Muscle of arm (tissue), 1 donor: ENCODE measurements at regions not wholly inside any gene's neighbourhood (a gene's known extent, or its start where the extent isn't known, plus 50 kb on each side); places are given as distances from the start of the nearest gene placed in this dataset.
"Not testable (repeated sequence)": the region's sequence is repeated elsewhere in the genome, so short reads cannot be mapped to it uniquely, and the experiment has no call there.

Experiments used
- DNase-seq: peaks from one replicate; pipeline ENCODE4 v3.0.0-alpha.2; 2013

DNA sequence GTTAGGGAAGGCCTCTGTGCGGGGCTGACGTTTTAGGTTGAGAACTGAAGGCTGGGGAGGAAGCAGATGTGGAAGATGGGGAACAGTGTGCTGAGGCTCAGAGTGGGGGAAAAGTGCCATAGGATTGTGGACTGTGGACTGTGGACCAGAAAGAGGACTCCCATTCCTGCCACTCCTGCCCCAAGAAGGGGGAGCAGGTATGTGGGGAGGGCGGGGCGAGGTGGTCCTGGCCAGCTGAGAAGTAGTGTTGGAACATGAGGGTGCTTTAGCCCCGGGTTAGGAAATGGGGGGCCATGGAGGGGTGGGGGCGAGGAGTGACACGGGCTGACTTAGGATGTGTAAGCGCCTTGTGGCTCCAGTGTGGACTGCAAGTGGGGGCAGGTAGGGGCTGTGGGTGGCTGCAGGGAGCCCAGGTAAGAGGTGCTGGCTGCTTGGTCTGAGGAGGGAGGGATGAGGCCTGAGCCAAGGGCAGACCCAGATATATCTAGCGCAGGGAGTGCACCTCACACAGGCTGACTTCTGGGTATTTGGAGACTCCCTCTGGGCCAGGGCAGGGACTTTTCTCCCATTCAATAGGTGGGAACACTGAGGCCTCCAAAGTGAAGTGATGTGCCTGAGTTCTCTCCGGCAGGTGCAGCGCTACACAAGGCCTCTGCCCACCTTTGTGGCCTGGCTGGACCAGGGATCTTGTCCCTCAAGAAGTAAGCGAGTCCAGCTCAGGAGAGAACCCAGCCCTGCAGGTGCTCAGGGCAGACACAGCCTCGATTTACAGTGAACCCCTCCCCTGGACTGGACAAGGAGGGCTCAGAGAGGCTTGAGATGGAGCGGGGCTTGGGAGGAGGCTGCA is 76.6 kb upstream of the TOX2 start:
- no peak for DNase-seq

DNA sequence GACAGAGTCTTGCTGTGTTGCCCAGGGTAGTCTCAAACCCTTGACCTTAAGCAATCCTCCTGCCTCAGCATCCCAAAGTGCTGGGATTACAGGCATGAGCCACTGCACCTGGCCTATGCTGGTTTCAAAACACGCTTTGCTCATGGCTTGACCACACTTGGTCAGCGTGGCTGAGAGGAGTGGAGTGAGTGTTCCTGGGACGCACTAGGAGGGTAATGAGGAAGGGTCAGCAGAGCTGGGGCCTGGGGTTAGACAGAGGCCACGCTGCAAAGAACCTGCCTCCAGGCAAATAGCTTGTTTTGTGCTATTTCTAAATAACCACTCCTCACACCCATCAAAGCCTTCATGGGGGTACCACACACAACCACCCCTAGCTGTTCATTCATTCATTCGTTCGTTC is 77.9 kb upstream of the TOX2 start:
- no peak for DNase-seq

DNA sequence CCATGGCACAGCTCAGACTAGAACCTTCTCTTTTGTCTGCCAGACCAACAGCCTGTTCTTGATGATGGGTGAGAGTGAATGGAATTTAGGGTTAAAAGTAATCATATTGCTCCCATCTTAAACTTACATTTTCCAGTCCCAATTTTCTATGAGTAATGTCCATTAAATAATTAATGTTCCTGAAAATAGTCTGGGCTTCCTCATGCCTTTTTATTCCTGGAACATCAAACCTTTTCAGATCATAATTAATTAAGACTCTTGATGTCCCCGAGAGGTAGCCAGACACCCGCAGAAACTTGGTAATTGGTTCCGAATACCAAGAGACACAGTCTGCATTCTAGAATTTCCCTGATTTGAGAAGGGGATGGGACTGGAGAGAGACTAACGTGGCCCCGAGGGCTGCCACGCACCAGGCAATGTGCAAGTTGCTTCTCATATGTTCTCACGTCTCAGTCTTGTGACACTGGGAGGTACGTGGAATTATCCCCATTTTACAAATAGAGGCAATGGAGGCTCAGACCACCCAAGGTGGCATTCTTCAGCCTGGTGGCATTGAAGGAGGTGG is 78.6 kb upstream of the TOX2 start:
- DNase-seq: no peak

DNA sequence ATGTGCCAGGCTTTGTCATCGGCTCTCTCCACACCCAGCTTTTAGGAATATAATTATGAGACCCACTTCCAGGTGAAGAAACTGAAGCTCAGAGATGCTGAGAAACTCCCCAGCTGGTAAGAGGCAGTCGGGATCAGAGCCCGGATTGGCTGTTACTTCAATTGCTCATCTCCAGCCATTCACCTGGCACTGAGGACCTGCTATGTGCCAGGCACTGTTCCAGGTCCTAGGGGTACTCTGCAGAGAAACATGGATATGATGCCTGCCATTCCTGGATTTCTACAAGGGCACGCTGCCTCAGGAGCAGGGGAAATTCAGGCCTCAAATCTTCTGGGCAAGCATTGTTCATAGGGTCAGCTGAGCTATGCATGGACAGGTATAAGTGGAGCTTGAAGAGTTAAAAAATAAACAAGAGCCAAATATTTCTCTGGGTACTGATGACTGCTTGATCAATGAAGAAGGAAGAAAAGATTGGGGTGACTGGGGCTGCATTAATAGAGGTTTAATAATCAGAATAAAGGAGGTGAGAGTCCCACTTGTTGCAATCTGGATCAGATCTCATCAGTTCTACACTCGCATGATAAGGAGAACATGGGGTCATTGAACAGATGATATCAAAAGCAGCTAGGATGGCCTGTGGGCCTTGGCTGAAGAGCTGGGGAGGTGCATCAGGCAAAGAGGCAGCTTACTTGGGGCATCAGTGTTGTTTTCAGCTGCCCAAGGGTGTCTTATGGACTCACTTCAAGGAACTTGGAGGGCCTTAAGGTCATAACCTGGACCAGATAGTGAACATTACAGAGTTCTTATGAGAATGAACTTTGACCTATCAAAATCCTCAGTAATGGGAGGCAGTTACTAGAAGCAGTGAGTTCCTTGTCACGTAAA is 80.9 kb upstream of the TOX2 start:
- no peak for DNase-seq

DNA sequence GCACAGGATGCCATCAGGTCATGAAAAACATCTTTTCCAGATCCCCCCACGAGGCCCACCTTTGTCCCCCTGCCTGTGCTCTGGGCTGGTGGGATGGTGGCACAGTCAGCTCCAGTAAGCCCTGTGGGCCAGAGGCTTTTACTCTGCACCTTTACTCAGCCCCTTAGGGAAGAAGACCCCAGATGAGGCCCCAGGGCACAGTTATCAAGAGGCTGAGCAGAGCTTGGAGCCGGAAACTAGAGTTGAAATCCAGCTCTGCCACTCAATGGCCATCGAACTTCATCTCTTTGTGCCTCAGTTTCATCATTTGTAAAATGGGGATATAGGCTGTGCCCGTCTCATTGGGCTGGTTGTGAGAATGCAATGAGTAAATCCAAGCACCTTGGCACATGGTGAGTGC is 81.7 kb upstream of the TOX2 start:
- no peak for DNase-seq

DNA sequence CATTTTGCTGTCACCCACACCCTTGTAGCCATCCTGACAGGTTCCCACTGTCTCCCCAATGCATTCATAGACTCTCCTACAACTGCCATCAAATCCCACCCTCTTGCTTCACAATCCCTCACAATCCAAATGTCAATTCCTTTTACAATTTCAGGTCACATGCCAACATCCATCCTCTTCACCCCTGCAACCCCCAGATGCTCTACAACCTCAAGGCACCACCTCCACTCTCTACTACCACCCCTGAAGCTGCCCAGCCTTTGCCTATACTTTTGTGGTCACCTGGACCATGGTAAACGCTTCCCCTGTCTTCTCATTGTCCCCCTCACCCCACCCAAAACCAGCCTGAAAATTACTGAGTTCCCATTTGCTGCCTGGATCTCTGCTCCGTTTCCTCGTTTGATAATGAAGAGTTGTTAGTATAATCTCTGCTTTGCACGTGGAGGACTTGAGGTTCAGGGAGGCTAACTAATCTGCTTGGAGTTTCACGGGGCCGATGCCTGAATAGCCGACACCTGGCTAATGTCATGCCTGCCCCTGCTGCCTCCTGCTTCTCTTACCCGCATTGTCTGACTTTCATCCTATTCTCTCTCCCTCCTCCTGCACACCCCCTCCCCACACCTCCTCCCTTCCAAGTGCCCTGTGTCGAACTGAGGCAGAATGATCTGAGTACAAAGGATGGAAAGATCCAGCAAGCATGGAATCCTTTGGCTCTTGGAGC is 82.4 kb upstream of the TOX2 start:
- no peak for DNase-seq

DNA sequence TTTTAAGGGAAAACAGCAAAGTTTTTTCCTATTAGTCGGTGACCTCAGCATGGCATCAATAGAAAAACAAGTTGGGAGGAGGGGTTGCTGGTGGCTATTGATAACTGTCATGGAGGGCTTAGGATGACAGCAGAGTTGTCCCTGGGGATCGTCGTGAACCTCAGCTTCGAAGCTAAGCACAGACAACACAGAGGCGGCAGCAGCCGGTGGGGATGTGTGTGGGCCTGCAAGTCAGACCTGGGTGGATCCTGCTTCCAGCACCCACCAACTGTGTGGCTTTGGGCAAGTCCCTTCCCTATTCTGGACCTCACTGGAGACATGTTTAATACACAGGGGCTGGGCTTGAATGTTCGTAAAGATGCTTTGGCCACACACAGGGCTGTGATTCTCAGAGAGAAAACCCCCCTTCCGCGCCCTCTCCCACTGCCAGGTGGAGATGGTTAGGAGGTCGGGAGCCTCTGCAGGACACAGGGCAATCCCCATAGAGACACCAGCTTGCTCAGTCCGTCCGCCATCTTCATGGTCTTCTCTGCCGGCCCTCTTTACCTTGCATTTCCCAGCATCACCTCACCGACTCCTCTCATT is 83.1 kb upstream of the TOX2 start:
- DNase-seq: no peak

DNA sequence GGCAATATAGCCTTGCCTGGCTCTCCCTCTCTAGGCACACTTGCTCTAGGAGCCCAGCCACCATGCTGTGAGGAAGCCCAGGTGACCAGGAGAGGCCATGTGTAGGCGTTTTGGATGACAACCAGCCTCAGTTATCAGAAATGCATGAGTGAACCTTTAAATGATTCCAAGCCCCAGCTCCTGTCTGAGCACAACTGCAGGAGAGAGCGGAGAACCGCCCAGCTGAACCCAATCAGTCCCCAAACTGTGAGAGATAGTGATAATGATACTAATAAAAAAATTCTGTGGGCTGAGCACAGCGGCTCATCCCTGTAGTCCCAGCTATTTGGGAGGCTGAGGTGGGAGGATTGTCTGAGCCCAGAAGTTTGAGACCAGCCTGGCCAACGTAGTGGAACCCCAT is 83.8 kb upstream of the TOX2 start:
- no peak for DNase-seq

DNA sequence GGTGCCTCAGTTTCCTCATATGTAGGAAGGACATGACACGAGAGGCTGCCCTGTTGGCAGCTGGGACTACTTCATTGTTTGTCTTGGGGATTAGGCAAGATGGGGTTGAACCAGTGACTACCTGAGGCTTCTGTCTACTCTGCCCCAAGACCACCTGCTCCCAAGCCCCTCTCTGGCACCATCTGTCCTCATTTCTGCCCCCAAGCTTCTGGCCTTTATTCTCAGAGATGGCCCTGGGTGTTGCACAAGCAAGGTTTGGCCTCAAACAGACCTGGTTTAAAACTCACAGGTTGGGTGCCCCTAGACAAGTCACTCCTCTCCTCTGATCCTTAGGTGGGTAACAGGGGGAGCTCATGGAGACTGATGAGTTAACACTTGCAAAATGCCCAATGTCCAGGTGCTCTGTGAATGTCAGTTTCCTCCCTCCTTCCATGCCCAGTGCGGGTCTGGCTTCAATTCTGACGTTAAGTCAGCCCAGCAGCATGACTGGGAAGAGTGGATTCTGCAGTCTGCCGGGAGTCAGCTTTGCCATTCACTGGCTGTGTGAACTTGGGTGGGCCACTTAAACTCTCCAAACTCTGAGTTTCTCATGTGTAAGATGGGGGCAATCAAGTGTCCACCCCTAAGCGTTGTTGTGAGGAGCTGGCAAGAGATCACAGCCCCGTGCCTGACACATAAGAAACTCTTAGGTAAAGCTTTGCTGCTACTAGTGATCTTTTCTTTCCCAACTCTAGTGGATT is 84.5 kb upstream of the TOX2 start:
- no peak for DNase-seq

DNA sequence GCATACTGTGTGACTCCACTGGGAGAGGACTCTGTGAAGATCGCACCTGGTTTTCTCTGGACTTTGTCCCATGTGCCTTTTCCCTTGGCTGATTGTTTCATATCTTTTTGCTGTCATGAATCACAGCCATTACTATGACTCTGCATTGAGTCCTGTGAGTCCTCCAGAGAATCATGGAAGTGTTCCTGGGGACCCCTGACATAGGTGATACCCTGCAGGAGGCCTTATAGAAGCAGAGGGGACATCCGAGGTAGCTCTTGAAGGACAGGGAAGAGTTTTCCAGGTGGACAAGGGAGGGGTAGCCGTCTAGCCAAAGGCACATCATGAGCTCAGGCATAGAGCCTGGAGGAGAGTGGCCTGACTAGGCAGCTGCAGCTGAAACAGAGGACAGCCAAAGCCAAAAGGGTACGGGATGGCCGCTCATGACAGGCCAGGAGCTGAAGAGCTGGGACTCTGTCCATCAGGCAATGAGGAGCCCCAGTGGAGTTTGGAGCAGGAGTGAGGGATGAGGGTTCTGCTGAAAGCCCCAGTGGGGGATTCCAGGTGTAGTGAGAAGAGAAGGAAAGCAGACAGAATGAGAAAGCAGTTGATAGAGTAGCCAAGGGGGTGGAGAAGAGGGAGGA is 86.6 kb upstream of the TOX2 start:
- DNase-seq: no peak

DNA sequence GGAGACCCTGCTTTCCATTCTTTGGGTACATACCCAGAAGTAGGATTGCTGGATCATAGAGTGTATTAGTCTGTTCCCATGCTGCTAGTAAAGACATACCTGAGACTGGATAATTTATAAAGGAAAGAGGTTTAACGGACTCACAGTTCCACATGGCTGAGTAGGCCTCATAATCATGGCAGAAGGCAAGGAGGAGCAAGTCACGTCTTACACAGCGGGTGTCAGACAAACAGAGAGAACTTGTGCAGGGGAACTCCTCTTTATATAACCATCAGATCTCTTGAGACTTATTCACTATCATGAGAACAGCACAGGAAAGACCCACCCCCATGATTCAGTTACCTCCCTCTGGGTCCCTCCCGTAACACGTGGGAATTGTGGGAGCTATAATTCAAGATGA is 87.7 kb upstream of the TOX2 start:
- not testable (repeated sequence) for DNase-seq

DNA sequence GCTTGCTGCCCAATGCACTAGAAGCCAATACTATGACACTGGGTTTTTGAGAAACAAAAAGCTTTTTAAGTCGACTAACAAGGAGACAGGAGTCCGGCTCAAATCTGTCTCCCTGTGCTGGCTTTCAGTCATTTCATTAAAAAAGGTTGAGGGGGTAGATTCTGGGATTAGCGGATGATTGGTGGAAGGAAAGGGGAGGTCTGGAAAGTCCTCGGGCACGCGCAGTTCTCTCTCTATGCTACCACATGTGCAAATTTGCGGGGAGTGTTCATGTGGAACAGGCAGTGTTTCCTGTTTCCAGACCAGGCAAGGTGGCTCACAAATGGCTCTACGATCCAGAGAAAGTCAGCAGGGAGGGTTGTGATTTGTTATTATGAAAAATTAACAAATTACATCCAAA is 89.1 kb upstream of the TOX2 start:
- no peak for DNase-seq

DNA sequence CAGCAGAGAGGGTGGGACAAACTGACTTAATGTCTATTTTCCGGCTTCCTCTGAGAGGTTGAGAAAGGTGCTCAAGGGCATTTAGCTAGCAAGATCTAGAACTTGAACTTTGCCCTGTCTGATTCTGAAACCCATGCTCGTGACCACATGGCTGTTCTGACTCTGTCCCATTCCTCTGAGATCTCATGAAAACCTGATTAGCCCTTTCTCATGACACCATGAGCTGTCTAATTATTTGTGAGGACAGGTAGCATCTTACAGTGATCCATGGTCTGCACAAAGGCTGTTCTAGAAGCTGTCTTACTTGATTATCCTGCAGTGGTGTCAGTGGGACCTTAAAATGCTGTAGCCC is 89.6 kb upstream of the TOX2 start:
- no peak for DNase-seq

DNA sequence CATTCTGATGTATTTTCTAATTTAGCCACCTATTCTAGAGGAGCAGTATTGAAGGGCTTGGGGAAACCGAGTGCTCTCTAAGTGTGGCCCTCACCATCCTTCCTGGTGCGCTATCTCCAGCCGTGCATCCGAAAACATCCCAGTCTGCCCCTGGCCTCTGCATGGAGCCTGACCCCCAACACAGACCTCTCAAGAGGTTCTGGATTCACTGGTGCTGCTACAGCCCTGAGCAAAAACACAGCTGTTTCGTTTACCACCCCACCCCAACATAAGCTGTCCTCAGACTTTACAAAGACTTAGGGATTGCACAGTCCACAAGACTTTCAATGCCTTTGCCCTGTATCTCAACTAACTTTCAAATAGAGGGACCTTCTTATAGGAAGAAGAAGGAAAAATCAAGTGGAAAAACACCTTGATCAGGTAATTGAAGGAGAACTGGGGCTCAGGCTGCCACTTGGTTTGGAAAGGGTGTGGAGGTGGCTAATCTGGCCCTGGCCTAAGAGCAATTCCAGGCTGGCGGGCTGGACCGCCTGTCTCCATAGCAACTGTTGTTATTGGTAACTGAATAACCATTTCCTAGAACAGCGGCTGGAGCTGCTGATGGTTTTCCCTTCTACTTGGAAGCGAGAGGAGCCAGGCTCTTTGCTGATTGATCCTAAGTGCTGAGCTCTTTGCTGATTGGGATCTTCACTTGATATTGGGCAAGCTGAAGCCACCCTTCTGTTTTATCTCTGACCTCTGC is 90.2 kb upstream of the TOX2 start:
- peak; percentile 28 for DNase-seq

DNA sequence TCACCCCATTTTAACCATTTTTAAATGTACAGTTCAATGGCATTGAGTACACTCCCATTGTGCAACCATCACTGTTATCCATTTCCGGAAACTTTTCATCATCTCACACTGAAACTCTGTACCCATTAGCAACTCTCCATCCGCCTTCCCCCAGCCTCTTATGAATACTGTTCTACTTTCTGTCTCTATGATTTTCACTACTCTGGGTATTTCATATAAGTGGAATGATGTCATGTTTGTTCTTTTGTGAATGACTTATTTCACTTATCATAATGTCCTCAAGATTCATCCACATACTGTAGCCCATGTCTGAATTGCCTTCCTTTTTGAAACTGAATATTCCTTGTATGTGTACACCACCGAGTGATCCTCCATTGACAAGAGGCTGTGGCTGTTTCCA is 92.9 kb upstream of the TOX2 start:
- no peak for DNase-seq

DNA sequence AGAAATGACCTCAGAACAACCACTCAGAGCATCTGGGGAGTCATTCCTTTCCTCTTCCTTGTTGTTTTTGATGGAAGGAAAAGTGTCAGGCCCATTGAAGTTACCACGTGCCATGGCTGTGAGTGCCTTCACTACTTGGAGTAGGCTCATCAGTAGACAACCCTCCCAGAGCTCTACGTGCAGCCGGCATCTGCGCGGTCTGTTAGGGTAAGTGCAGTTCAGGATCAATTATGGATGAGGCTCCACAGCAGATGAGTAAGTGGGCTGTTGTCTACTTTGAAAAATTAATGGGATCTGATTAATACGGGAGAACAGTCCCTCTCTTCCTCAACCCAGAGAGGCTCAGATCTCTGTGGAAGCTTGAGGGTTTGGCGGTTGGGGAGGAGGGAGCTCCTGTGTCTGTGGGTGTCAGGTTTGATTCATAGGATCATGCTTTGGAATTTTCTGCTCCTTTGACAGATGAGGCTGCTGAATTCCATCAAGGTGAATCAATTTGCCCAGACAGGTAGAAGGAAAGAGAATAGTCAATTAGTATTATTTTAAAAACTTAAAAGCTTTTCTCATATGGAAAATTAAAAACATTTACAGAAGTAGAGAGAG is 93.8 kb upstream of the TOX2 start:
- DNase-seq: no peak

DNA sequence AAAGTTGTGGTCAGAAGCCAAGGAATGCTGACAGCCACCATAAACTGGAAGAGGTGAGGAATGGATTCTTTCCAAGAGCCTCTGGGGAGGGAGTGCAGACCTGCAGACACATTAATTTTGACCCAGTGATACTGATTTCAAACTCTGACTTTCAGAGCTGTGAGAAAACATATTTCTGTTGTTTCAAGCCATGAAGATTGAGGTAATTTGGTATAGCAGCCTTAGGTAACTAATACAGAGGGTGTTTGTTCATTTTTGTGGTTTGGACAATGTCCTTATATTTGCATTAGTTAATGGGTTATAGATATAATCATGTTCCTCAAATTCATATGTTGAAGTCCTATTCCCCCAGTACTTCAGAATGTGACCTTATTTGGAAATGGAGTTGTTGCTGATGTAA is 85.4 kb upstream of the GTSF1L start:
- no peak for DNase-seq

DNA sequence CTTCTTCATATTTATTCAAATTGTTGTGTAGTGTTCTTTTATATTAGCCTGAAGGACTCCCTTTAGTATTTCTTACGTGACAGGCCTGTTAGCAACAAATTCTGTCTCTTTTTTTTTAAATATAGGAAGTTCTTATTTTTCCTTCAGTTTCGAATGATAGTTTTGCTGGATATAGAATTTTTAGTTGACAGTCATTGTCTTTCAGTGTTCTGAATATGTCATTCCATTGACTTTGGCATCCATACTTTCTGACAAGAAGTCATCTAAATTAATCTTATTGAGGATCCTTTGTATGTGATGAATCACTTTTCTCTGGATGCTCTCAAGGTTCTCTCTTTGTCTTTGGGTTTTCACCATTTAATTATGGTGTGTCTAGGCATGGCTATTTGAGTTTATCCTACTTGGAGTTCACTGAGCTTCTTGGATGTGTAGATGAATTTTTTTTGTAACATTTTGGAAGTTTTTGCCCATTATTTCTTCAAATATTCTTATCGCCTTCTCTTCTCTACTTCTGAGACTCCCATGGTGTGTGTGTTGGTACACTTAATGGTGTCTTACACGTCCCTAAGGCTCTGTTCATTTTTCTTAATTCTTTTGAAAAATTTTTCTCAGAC is 82.5 kb upstream of the GTSF1L start:
- no peak for DNase-seq

DNA sequence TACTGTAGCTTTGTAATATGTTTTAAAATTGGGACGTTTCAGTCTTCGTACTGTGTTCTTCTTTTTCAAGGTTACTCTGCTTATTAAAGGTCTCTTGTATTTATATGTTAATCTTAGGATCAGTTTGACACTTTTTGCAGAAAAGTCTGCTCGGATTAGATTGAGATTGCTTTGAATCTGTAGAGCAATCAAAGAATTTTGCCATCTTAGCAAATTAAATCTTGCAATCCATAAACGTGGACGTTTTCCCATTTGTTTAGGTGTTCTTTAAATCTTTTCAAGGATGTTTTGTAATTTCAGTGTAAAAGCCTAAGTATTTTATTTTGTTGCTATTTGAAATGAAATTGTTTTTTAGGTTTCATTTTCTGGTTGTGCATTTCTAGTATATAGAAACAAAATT is 78.0 kb upstream of the GTSF1L start:
- DNase-seq: no peak
